HEK293T (cell line): ENCODE measurements at regions not wholly inside any gene's neighbourhood (a gene's known extent, or its start where the extent isn't known, plus 50 kb on each side); places are given as distances from the start of the nearest gene placed in this dataset.
"Not testable (repeated sequence)": the region's sequence is repeated elsewhere in the genome, so short reads cannot be mapped to it uniquely, and the experiment has no call there.

Experiments
- BHLHE40 ChIP-seq: fragments of 450-650 bp; IDR thresholded peaks from 2 replicates; pipeline ENCODE4 v1.6.1; 2016; ENCODE audit warnings: mild to moderate bottlenecking, moderate library complexity, borderline replicate concordance
- FOXM1 ChIP-seq: fragments of 450-650 bp; IDR thresholded peaks from 2 replicates; pipeline ENCODE4 v1.6.1; 2017; ENCODE audit warnings: mild to moderate bottlenecking, borderline replicate concordance
- SP1 ChIP-seq: fragments of 450-650 bp; IDR thresholded peaks from 2 replicates; pipeline ENCODE4 v1.6.1; 2017

- not testable (repeated sequence) for TF ChIP-seq SP1, FOXM1, BHLHE40
These were observed 196.2 kb upstream of the PDZRN3 start for GRCh38 chr3:73820896-73821295.
